ENCODE measurements at regions not wholly inside any gene's neighbourhood (a gene's known extent, or its start where the extent isn't known, plus 50 kb on each side); places are given as distances from the start of the nearest gene placed in this dataset.

- CTCF ChIA-PET: no interaction called here
Measured at GRCh38 chr9:108543251-108543778, 312.5 kb downstream of the ACTL7B start.

GRCh38 chr9:108537756-108538155 is 318.0 kb downstream of the ACTL7B start:
- Histone ChIP-seq H3K9me3 (ENCODE audit: control extremely low read depth in 1 of 3, control insufficient read depth in 2 of 3, insufficient read depth in 1 of 3, low read length in 2 of 3) (no peaks in the 10 kb centered on the region), H4K20me1 (ENCODE audit: control insufficient read depth, insufficient read depth, low read length, poor library complexity, severe bottlenecking) (no peaks in the 10 kb centered on the region), H3K4me2 (replicated peaks; ENCODE audit: low read depth, low read length, poor library complexity, severe bottlenecking) (no peak overlapping the region), H3K9ac (ENCODE audit: low read length) (no peak overlapping the region), H3K36me3 (replicated peaks in 1 of 2; ENCODE audit: control extremely low read depth in 1 of 2, control insufficient read depth in 1 of 2, extremely low read depth in 1 of 2, insufficient read depth in 2 of 2, low read length in 1 of 2) (no peaks in the 10 kb centered on the region), H3K27ac (ENCODE audit: low read length in 2 of 2) (no peak overlapping the region), H3K4me3 (ENCODE audit: control extremely low read depth in 1 of 5, extremely low read depth in 1 of 5, insufficient read depth in 1 of 5, low read depth in 2 of 5, low read length in 4 of 5) (no peak overlapping the region), H3K4me1 (ENCODE audit: control insufficient read depth in 2 of 2, insufficient read depth in 2 of 2, low read length in 2 of 2) (no peaks in the 10 kb centered on the region), H3K27me3 (replicated peaks in 1 of 4; ENCODE audit: control extremely low read depth in 1 of 4, control insufficient read depth in 3 of 4, insufficient read depth in 4 of 4, low read length in 3 of 4) (peaks cover 0 to 3% (median 0%) of the 10 kb centered on the region in 4 experiments), H3K79me2 (ENCODE audit: control insufficient read depth, insufficient read depth, low read length) (no peaks in the 10 kb centered on the region), H2AFZ (ENCODE audit: insufficient read depth, low read depth, low read length, poor library complexity, severe bottlenecking) (no peak overlapping the region)
- Mint-ChIP-seq H3K27me3 (peaks cover 2% of the 10 kb centered on the region), H3K4me1 (no peaks in the 10 kb centered on the region), H3K4me3 (no peak overlapping the region), H3K9me3 (ENCODE audit: insufficient read depth) (no peaks in the 10 kb centered on the region), H3K27ac (no peak overlapping the region)
- intact Hi-C loops (cut with micrococcal nuclease): no loop called here
- no peak for ATAC-seq (ENCODE audit: low read depth)
- ChIA-PET POLR2A (no interaction called here), CTCF (interaction anchor here (1.1 kb wide), 1 partner anchor 28 kb away, joined by 3 read pairs; no protein-coding TSS in a partner anchor)
- TF ChIP-seq CTCF (IDR thresholded peaks at IDR 0.05) (no peak), EZH2 (IDR thresholded peaks at IDR 0.05; ENCODE audit: borderline replicate concordance, insufficient read depth, low read depth, low read length, poor library complexity, severe bottlenecking) (no peak)
- WGBS (ENCODE audit: insufficient coverage): 88% methylated on average over 4 of the region's 7 CpGs
- no peak for DNase-seq

More at GRCh38 chr9:108543251-108543778, 312.5 kb downstream of the ACTL7B start:
- Mint-ChIP-seq H3K4me1 (no peaks in the 10 kb centered on the region), H3K9me3 (ENCODE audit: insufficient read depth) (no peaks in the 10 kb centered on the region), H3K27me3 (no peaks in the 10 kb centered on the region), H3K4me3 (no peak overlapping the region), H3K27ac (no peak overlapping the region)
- no peak for TF ChIP-seq EZH2 (IDR thresholded peaks at IDR 0.05; ENCODE audit: borderline replicate concordance, insufficient read depth, low read depth, low read length, poor library complexity, severe bottlenecking)
- TF ChIP-seq CTCF (IDR thresholded peaks at IDR 0.05): no peak
- DNase-seq (no peak), ATAC-seq (ENCODE audit: low read depth) (no peak)
- no peaks in the 10 kb centered on the region for H3K27me3 ChIP-seq (replicated peaks in 1 of 4; ENCODE audit: control extremely low read depth in 1 of 4, control insufficient read depth in 3 of 4, insufficient read depth in 4 of 4, low read length in 3 of 4)
- H3K4me3 ChIP-seq (ENCODE audit: control extremely low read depth in 1 of 5, extremely low read depth in 1 of 5, insufficient read depth in 1 of 5, low read depth in 2 of 5, low read length in 4 of 5): no peak overlapping the region
- no peaks in the 10 kb centered on the region for H3K4me1 ChIP-seq (ENCODE audit: control insufficient read depth in 2 of 2, insufficient read depth in 2 of 2, low read length in 2 of 2)
- no peak overlapping the region for H3K4me2 ChIP-seq (replicated peaks; ENCODE audit: low read depth, low read length, poor library complexity, severe bottlenecking)
- H4K20me1 ChIP-seq (ENCODE audit: control insufficient read depth, insufficient read depth, low read length, poor library complexity, severe bottlenecking): no peaks in the 10 kb centered on the region
- no peak overlapping the region for H3K9ac ChIP-seq (ENCODE audit: low read length)
- POLR2A ChIA-PET: no interaction called here
- H2AFZ ChIP-seq (ENCODE audit: insufficient read depth, low read depth, low read length, poor library complexity, severe bottlenecking): no peak overlapping the region
- WGBS (ENCODE audit: insufficient coverage): 81% methylated on average over 3 of the region's 5 CpGs
- no peak overlapping the region for H3K27ac ChIP-seq (ENCODE audit: low read length in 2 of 2)
- no peaks in the 10 kb centered on the region for H3K79me2 ChIP-seq (ENCODE audit: control insufficient read depth, insufficient read depth, low read length)
- no peaks in the 10 kb centered on the region for H3K9me3 ChIP-seq (ENCODE audit: control extremely low read depth in 1 of 3, control insufficient read depth in 2 of 3, insufficient read depth in 1 of 3, low read length in 2 of 3)
- no peaks in the 10 kb centered on the region for H3K36me3 ChIP-seq (replicated peaks in 1 of 2; ENCODE audit: control extremely low read depth in 1 of 2, control insufficient read depth in 1 of 2, extremely low read depth in 1 of 2, insufficient read depth in 2 of 2, low read length in 1 of 2)
- intact Hi-C loops (cut with micrococcal nuclease): no loop called here

Data from B cell (primary cell).